ENCODE measurements at regions not wholly inside any gene's neighbourhood (a gene's known extent, or its start where the extent isn't known, plus 50 kb on each side); places are given as distances from the start of the nearest gene placed in this dataset.
A peak's percentile ranks its signal among the peaks of the same experiment; 100 is the strongest.

DNA sequence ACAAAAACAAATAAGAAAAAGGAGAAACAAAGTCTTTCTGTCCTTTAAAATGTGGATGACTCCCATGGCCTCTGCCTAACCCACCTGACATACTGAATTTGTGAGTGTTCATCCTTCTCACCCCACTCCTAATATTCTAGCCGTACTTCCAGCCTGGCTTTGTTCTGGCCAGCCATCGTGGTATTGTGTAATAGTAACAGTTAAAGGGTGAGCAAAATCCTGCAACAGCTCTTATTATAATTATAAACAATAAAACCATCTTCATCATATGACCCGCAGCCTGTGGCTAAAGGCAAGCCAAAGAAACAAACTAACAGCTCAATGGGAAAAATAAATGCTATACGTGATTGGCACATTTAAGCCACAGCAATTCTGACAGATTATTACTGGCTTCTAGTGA lies 721.6 kb upstream of the TENM4 start:
- DNase-seq, result no peak

DNA sequence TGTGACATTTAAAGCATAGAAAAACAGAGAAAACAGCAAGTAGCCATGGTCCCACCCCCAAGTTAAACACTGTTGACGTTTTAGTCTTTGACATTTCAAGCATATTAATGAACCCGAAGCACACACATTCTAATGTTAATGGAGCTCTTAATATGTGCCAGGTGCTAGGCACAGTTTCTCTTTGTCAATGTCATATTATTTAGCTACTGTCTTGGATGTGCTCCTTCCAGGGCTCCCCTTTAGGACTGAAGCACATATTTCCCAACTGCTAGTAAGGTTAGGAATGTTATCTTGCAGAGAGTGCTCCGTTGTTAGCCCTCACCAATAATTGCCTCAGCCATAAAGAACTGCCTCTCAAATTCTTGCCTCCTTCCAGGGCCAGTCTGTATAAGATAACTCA lies 716.6 kb upstream of the TENM4 start:
- DNase-seq, result no peak

DNA sequence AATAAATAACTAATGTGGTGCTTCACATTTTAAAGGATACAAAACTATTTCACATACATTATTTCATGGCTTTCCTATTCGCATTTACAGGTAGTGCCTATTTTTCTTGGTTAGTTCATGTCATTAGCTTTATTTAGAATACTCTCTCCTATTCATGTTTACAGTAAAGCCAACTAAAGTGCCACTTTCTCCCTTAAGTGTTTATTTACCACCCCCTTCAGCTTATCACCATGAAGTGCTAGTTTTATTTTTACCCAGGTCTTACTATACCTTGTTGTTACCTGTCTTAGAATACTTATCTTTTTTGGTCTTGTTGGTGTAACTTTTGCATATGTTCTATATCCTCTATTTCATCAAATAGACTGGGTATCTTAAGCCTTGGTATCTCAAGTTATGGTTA lies 715.2 kb upstream of the TENM4 start:
- no peak for DNase-seq

DNA sequence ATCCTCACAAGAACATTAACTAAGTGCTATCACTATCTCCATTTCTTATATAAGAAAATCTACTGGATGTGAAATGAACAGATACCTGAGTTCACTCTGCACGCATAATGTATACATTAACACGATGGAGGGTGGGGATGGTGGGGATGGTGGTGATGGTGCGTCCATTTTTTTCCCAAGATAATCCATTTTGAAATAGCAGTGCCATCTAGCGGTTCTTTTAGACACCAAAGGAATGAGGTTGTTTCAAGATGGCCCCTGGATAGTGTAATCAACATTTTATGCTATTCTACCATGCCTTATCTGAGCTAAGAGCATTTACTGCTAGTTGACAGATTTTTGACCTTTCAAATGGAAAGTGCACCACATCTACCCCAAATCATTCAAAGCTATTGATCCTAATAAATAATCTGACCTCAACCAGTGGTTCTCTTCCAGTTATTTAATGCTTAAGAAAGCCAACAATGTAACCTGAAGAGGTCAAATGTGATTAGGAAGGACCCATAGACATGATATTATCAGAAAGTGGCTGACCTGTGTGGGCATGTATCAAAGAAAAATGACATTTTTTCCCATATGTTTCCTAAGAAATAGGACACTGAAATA lies 714.7 kb upstream of the TENM4 start:
- DNase-seq, result peak; percentile 28

DNA sequence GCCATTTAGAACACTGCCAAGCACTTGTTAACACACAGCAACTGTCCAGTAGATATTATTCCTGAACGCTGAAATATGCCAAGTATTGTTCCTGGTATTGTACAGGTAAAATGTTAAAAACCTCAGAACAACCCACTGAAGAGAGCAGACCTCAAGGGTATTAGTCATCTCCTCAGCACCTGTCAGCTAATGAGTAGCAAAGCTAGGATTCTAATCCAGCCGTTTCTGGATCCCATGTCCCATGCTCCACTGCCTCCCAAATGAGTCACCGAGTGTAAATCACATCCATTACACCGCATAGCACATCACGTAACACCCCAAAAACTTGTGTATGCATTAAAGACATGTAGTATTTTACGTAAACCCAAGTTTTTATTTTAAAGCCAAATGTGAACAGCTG lies 705.4 kb upstream of the TENM4 start:
- DNase-seq, result peak; percentile 48

DNA sequence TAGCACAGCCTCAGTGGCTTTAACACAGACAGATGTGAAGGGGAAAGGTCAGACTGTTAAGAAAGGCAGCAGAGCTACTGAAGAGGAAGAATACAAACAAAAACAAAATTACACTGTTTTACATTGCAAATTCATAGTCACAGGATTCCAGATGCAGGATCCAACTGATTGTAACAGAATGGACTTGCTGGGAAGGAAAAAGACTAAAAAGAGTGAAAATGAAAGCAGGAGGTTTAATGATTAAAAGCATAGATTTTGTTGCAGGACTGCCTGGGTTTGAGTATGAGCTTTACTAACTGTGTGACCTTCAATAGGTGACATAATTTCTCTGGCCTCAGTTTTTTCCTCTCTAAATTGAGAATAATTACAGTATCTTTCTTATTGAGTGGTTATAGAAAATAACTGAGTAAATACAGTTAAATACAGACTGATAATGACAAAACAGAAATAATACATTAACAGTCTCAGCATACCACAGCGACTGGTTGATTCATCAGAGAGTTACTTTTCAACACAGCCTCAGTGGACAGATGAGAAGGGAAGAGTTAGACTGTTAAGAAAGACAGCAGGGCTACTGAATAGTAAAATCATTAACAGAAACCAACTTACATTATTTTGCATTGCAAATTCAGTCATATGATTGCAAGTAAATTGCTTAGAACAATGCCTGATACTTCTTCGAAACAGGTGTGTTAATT lies 704.2 kb upstream of the TENM4 start:
- DNase-seq, result no peak

DNA sequence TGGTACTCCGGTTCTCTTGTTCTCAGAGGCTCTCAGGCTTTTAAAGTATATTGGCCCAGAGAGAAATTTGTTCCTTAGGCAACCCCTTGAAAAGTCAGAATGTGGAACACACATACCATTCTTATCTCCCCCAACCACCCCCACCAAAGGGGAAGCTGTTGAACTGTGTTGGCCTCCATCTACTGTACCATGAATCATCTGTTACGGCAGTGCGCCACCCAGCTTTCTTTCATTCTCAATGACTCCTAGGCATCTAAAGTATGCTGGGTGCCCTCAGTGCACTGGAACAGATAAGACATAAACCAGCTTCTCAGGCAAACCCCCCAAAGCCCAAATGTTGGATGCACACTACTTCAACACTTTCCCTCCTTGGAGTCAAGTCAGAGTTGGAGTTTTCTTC lies 696.2 kb upstream of the TENM4 start:
- DNase-seq, result peak; percentile 99

DNA sequence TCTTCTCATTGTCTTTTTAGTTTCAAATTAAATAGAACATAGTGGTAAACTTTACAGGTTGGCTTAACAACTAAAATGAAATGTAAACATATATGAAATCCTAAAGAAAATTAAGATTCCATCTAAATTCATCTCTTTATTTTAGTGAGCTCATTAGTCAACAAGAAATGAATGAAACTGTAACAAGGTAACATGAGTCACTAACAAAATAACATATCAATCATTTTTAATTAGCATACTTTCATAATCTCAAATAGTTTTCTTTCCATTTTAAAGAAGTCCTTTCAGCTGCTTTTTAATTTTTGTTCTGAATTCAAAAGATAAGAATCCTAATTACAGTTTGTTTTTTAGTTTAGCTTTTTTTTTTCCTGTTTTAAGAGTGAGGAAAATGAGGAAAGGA lies 688.6 kb upstream of the TENM4 start:
- no peak for DNase-seq

DNA sequence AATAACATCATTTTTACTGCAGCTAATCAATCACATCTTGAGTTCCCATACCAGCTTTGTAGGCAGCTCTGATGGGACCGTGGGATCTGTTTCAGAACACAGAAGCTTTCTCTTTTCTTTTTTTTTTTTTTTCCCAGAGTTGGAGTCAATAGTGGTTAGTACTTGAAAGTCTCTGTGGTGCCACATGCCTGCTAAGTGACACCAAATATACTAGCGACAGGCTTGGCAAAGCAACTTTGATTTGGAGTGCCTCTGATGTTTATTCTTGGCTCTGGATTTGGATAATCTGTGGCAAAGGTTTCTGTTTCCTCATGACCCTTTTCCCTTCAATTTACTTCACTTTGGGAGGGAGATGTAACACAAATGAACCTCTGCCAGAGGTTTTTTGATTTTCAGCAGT lies 681.4 kb upstream of the TENM4 start:
- no peak for DNase-seq

DNA sequence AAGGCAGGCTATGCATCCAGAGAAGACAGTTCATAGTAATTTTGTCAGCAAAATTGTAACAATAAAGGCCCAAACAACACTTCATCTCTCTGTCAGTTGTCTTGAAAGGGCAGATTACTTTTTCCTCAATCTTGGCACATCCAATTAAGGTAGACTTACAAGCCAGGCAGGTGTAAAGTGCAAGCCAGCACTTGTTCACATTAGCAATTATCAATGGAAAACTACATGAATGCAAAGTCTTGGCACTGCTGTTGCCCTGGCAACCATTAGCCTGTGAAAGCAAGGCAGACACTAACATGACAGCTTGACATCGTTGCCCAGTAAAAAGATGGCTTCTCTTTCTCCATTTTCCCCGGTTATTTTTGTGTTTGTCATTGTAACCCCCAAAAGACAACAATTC lies 677.2 kb upstream of the TENM4 start:
- DNase-seq, result no peak

DNA sequence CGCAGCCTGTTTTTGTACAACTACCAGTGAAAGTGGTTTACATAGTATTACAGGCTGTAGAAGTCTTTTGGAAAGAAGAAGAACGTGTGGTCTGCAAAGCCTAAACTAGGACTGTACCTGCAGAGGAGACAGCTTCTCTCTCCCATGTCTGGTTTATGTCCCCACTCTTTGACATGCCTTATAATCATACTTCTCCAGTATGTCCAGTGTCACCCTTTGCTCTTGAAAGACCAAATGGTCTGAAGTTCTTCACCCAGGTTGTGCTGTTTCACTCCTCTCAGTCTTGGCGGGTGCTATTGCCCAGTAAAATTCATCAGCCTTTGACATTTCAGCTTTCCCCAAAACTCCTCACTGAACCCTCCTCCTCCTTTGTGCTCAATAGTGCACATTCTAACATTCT lies 676.0 kb upstream of the TENM4 start:
- no peak for DNase-seq

DNA sequence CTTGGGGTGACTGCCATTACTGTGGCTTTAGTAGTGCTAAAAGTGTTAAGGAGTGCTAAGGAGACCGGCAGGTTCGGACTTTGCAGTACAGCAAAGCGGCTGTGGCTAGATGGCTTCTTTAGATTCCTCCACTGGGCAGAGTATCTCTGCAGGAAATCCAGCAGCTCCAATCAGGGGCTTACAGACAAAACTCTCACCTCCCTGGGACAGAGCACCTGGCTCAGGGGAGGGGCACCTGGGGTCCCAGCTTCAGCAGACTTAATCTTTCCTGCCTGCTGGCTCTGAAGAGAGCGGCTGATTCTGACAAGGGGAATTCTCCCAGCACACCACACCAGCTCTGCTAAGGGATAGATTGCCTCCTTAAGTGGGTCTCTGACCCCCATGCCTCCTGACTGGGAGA lies 668.8 kb upstream of the TENM4 start:
- no peak for DNase-seq

DNA sequence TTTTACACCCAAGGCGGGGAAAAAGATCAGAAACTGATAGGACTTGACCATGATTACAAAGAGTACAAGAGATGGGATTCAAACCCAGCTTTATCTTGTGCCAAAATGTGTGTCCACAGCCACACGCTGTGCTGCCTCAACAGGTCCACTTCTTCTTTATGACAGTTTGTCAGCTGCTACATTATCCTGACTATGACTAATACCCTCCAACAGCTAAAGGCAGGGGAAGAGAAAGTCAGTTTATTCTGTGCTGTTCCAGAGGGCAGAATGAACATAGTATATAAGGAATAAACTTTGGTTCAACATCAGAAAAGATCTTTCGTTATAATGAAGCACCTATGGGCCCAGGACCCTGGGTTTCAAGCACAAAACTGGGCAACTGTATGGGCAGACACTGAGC lies 668.2 kb upstream of the TENM4 start:
- peak; percentile 40 for DNase-seq

DNA sequence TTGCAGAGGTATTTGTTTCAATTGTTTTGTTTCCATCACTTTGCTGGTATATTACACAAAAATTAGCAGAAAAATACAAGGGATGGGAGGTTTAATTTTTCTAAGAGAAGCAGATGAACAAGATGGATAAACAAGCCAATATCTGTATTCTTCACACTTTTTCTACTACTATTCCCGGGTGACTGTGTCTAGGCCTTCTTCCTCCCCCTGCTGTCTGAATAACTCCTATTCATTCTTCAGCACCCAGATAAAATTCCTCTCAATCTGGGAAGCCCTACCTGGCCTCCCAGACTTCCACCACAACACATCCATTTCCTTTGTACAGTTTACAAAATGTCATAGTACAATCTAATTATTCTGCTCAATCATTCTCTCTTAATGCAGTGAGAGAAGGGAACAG lies 666.6 kb upstream of the TENM4 start:
- DNase-seq, result no peak

DNA sequence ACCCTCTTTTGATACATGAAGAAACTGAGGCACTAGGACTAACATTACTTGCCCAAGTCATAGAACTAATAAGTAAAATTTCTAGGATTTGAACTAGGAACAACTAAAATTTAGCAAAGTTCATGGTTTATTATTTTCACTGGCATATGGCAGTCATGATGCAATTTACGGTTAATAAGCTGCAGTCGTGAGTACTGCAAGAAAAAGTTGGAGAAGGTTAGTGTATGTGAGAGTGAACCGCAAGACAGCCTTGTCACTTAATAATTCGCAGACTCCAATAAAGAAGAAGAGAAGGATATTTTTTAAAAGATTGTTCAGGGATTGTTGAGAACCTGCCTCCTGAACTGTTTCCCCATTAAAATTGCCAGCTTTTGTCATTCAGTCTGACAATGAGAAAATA lies 663.4 kb upstream of the TENM4 start:
- no peak for DNase-seq

DNA sequence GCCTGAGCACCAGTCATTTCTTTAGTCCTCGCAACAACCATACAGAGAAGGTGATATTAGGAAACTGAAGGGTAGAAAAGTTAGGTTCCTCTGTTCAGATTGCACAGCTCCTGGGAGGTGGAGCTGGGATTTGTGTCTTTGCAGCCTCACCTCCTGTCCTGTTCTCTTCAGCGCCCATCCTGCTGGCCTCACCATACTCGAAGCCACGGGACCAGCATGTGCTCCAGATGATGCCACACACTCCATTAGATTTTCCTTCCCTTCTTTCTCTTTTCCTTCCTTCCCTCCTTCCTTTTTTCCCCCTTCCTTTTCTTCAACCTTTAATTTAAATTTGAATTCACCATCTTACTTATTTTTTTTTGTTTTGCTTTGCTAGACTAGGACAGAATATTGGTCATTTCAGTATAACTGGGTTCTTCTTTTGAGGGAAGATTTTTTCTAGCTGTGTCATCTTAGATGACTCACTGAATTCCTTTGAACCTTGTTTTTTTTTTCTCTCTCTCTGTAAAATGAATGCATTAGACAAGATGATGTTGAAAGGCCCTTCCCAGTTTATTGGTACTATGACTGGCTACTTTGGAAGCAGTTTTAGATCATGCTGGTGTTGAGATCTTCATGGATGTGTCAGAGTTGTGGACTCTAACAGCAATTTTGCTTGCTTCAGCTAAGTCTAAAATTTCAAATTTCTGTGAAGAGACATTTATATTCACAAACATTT lies 662.5 kb upstream of the TENM4 start:
- DNase-seq, result peak; percentile 89

DNA sequence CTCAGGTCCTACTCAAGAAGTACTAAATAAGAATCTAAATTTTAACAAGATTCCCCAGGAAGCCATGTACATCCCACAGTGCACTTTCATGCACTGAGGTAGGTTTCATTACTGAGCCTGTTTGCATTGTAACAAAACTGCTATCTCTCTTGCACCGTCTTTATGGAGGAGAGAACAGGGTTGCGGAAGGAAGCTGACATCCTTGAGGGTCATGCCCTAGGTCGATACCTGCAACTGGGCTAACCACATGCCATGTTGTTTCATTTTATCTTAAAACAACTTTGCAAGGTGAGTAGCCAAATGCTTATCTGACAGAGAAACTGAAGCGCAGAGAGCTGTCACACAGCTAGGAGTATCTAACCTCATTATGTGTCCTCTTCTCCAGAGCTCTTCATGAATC lies 656.3 kb upstream of the TENM4 start:
- DNase-seq, result no peak

DNA sequence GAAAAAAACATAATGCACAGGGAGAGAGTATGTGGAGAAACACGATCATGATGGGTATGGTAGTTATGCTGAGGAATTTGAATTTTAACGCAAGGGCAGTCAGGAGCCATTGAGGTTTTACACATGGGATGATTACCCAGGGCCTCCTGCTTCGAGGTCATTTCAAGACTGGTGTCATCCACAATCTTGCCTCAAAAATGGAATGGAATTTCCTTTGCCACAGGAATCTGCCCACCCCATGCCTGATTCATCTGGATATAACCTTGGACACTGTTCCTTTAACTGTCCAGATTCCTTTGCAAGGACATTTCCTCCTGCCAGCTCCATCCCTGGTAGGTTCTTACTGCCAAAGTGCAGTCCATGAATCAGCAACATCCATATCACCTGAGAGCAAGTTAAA lies 655.9 kb upstream of the TENM4 start:
- peak; percentile 91 for DNase-seq

DNA sequence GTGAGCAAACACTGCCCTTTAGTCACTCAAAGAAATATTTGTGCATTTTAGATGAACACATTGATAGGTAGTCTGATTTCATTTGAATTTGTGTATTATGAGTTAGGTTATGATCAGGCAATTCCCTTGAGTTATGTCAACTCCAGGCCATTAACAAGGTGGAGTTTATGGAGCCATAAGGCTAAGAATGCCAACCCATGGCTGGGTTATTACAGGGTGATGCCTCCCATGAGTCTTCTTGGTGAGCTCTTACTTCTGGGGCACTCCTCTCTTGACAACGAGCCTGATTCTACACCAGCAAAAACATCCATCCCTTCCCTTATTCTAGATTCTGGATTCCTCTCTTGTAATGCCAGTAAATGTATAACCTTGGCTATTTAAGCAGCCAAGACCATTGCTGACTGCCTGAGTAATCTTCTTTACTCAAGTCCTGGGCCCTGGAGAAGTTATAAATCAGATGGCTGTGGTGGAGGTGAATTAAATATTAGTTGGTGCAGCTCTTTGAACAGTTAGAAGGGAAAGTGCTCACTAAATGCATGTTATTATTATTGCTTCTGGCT lies 645.7 kb upstream of the TENM4 start:
- DNase-seq, result no peak

DNA sequence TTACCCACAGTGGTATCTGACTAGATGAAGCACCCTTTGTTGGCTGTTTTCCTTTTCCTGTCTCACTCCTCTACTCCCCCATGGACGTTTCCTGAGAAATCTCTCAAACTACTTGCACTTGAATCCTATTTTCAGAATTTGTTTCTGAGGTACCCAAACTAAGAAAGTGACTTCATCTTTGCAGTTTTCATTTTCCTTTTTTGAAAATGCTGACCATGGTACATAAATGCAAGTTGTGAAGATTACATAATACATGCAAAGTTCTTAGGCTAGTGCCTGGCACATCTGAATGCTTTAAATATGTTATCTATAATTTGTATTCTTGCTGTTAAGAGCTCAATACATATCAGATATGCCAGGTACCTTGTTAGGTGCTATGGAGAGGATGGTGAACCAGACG lies 644.7 kb upstream of the TENM4 start:
- DNase-seq, result peak; percentile 33

DNA sequence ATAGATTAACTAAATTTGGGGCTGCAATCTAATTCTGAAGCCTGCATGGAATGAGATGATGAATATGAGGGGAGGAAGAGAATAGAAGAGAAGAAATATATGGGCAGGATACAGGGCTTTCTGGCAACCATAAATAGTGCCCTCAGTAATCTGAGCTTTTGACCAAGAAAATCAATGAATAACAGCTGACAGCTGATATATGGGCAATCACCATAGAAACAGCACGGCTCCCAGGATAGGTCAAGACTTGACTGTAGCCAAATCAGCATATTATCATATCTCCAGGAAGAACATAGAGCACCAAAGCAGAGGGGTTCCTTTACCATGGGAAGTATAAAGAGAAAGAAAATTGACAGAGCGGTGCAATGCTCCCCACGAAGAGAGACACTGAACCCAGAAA lies 643.8 kb upstream of the TENM4 start:
- no peak for DNase-seq

DNA sequence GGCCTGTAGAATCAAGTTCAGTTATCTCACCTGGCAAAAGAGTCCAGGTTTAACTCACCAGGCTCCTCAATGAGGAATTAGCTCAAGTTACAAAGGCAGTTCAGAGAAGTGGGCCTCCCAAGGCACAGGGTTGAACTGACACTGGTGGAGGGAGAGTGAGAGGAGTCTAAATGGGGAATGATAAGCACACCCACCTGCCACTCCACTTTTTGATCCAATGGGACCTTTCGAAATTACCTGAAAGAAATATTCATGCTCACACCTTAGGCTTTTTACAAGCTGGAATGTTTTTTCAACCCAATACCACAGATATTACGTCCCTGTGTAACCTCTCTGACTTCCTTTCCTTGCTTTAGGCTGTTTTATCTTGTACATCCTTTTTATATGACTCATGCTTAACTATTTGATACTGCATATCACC lies 642.7 kb upstream of the TENM4 start:
- DNase-seq, result peak; percentile 93

DNA sequence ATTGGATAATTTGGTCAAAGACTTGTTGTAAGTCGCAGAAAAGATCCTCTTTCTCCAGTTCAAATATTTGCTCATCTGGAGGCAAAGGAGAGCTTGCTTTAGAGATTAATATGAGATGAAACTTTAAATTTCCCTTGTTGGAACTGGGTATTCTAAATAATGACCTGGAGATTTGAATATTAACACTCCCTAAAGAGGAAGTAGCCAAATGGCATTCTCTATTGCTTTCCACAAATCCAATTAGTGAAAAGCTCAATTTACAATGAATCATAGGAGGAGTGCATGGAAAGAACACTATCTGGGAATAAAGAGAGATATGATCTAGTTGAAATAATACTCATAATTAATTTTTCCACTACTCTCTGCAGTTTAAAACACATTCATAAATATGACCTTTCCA lies 641.6 kb upstream of the TENM4 start:
- DNase-seq, result no peak

DNA sequence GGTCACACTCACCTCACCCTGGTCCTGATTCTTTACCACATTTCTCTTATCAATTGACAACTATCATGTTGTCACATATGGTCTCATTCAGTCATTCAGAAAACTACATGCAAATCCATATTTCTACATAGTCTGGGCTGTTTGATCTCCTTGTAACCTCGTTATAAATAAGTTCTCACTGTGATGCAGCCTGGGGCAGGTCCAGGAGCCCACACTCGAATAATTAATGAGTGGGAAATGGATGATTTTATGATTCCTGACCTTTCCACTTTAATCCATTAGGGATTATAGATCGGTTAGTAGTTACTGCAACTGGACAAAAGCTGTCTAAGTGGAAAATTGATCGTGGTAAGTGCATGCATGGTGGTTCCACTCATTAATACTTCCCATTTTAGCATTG lies 636.3 kb upstream of the TENM4 start:
- no peak for DNase-seq
